Naive thymus-derived CD4-positive, alpha-beta T cell (primary cell): ENCODE measurements at regions not wholly inside any gene's neighbourhood (a gene's known extent, or its start where the extent isn't known, plus 50 kb on each side); places are given as distances from the start of the nearest gene placed in this dataset.
"Not testable (repeated sequence)": the region's sequence is repeated elsewhere in the genome, so short reads cannot be mapped to it uniquely, and the experiment has no call there.

ENCODE experiments used
- ATAC-seq: fragments of 150-1000 bp; cut with Tn5 transposase; 2 replicates; pipeline ENCODE4 v1.10.0; 2021; ENCODE audit warnings: mild to moderate bottlenecking, moderate library complexity
- CTCF ChIA-PET: fragments of 350-600 bp; sonication (Branson Sonifier 250); formaldehyde crosslinking; loops from one replicate; lab custom pipeline; 2021; ENCODE audit warnings: antibody characterized with exemption; lab: Charles Lee
- POLR2A ChIA-PET: fragments of 350-600 bp; sonication (Branson Sonifier 250); formaldehyde crosslinking; loops from one replicate; lab custom pipeline; 2021; ENCODE audit warnings: antibody characterized with exemption, inconsistent platforms; lab: Charles Lee
- DNase-seq, 9 donors: peaks; one replicate each; pipeline versions ENCODE4 v3.0.0 to v3.0.0-alpha.2; 2020 to 2022; ENCODE audit warnings: mixed read lengths in 1 of 9
- H3K27ac ChIP-seq: one replicate; pipeline ENCODE4 v1.7.0; 2013; ENCODE audit warnings: mild to moderate bottlenecking, low read depth, low read length, moderate library complexity
- H3K27me3 ChIP-seq, 2 donors: one replicate each; pipeline ENCODE4 v1.7.0; 2013; ENCODE audit warnings: low read length in 2 of 2, mild to moderate bottlenecking in 2 of 2, moderate library complexity in 2 of 2; ENCODE audit not compliant: control insufficient read depth in 2 of 2, insufficient read depth in 2 of 2
- H3K36me3 ChIP-seq, 3 experiments: 1 replicate in 2 of 3; 2 replicates in 1 of 3; pipeline ENCODE4 v1.7.0; 2013; ENCODE audit warnings: low read length in 3 of 3, mild to moderate bottlenecking in 3 of 3, moderate library complexity in 1 of 3; ENCODE audit not compliant: insufficient read depth in 3 of 3, control insufficient read depth in 2 of 3
- H3K4me1 ChIP-seq, 2 donors: one replicate each; pipeline ENCODE4 v1.7.0; 2013; ENCODE audit warnings: low read length in 2 of 2, mild to moderate bottlenecking in 2 of 2, moderate library complexity in 1 of 2; ENCODE audit not compliant: control insufficient read depth in 2 of 2, insufficient read depth in 2 of 2
- H3K4me3 ChIP-seq: 2 replicates; pipeline ENCODE4 v1.7.0; 2013; ENCODE audit warnings: mild to moderate bottlenecking, low read length
- H3K9me3 ChIP-seq, 3 experiments: 1 replicate in 2 of 3; 2 replicates in 1 of 3; pipeline ENCODE4 v1.7.0; 2013; ENCODE audit warnings: low read length in 3 of 3; ENCODE audit not compliant: control insufficient read depth in 2 of 3
- H3K27ac Mint-ChIP-seq, 9 donors: one replicate each; pipeline ENCODE4 v1.8.0; 2020 to 2022; ENCODE audit warnings: mixed read lengths in 9 of 9, mild to moderate bottlenecking in 8 of 9, moderate library complexity in 5 of 9, inconsistent platforms in 2 of 9
- H3K27me3 Mint-ChIP-seq, 5 donors: one replicate each; pipeline ENCODE4 v1.8.0; 2021 to 2022; ENCODE audit warnings: mixed read lengths in 5 of 5, mild to moderate bottlenecking in 1 of 5
- H3K36me3 Mint-ChIP-seq, 5 donors: one replicate each; pipeline ENCODE4 v1.8.0; 2020 to 2022; ENCODE audit warnings: mixed read lengths in 5 of 5, mild to moderate bottlenecking in 3 of 5, inconsistent platforms in 1 of 5
- H3K4me1 Mint-ChIP-seq, 7 donors: one replicate each; pipeline ENCODE4 v1.8.0; 2020 to 2022; ENCODE audit warnings: mixed read lengths in 7 of 7, mild to moderate bottlenecking in 3 of 7, inconsistent platforms in 1 of 7
- H3K4me3 Mint-ChIP-seq, 10 donors: one replicate each; pipeline ENCODE4 v1.8.0; 2020 to 2022; ENCODE audit warnings: mild to moderate bottlenecking in 10 of 10, mixed read lengths in 10 of 10, moderate library complexity in 6 of 10, inconsistent platforms in 2 of 10
- H3K9me3 Mint-ChIP-seq, 11 donors: one replicate each; pipeline ENCODE4 v1.8.0; 2020 to 2022; ENCODE audit warnings: mixed read lengths in 11 of 11, mild to moderate bottlenecking in 4 of 11, inconsistent platforms in 1 of 11, moderate library complexity in 1 of 11
- intact Hi-C, 2 donors: fragments of 100-400 bp; cut with micrococcal nuclease; formaldehyde crosslinking; loops; one replicate each; pipeline ENCODE4 v1.15.1; 2023

DNA sequence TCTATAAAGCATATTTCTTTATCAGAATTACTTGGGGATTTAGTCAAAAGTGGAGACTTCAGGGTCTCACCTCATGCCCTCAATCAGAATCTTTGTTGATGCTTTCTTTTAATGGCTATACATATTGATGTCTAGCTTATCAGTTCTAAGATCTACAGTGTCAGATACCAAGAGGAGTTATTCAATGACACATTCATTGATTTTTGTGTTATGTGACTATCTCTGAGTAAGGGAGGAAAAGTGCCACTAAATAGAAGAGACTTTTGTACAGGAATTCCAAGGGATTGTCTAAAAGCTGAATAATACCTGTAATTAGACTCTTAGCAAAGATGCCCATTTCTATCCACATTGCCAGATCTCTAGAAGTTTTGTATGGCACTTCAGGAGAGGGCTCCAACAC lies 87.2 kb downstream of the HLX start:
- H3K36me3 ChIP-seq = no peaks in the 10 kb centered on the region
- Mint-ChIP-seq H3K27ac (no peak overlapping the region), H3K36me3 (peaks cover 0 to 4% (median 0%) of the 10 kb centered on the region in 5 donors), H3K27me3 (peaks cover 0 to 9% (median 0%) of the 10 kb centered on the region in 5 donors), H3K4me3 (no peak overlapping the region), H3K4me1 (no peaks in the 10 kb centered on the region), H3K9me3 (peaks cover 0 to 19% (median 6%) of the 10 kb centered on the region in 11 donors)
- no peaks in the 10 kb centered on the region for H3K27me3 ChIP-seq
- H3K4me3 ChIP-seq = no peak overlapping the region
- POLR2A ChIA-PET = no interaction called here
- DNase-seq (no peak), ATAC-seq (no peak)
- CTCF ChIA-PET = no interaction called here
- peaks cover 0 to 3% (median 0%) of the 10 kb centered on the region in 3 experiments for H3K9me3 ChIP-seq
- intact Hi-C loops = no loop called here
- no peaks in the 10 kb centered on the region for H3K4me1 ChIP-seq
- H3K27ac ChIP-seq = no peak overlapping the region

DNA sequence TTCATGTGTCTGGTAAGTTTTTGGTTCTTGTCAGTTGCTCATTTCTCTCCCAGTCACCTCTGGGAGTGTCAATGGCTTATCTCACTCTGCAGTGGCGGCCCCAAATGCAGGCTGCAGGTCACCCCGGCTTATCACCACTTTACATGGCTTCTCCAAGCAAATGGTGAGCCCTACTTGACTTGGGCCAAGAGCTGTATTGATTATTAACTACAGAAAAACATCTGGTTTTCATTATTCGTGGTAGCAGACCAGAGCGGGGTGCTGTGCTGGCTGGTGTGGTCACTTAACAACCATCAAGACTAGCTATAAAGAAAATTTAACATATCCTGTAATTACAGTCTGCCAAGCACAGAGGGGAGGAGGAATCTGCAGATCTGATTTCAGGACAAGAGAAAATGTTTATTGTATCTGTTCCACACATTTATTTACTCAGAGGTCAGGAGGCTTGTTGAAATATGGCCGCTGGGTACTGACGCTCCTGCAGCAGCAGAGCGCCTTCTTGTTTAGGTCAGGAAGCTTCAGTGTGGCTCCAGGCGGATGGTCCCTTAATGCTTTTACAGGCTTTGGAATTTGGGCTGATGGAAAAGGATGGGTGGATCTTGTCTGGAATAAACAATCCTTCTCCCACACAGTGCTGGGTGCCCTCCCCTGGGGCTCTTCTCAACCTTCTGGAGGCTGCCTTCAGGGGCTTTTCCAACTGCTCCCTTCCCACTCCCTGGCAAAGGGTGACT lies 87.8 kb downstream of the HLX start:
- Mint-ChIP-seq H3K27me3 (peaks cover 0 to 9% (median 0%) of the 10 kb centered on the region in 5 donors), H3K27ac (no peak overlapping the region), H3K4me1 (no peaks in the 10 kb centered on the region), H3K9me3 (peaks cover 0 to 19% (median 6%) of the 10 kb centered on the region in 11 donors), H3K36me3 (peaks cover 0 to 4% (median 0%) of the 10 kb centered on the region in 5 donors), H3K4me3 (no peak overlapping the region)
- Histone ChIP-seq H3K4me1 (no peaks in the 10 kb centered on the region), H3K9me3 (peaks cover 0 to 3% (median 0%) of the 10 kb centered on the region in 3 experiments), H3K27me3 (no peaks in the 10 kb centered on the region), H3K27ac (no peak overlapping the region), H3K4me3 (no peak overlapping the region), H3K36me3 (no peaks in the 10 kb centered on the region)
- ChIA-PET POLR2A (no interaction called here), CTCF (no interaction called here)
- no peak for ATAC-seq
- intact Hi-C loops = no loop called here
- DNase-seq = no peak

DNA sequence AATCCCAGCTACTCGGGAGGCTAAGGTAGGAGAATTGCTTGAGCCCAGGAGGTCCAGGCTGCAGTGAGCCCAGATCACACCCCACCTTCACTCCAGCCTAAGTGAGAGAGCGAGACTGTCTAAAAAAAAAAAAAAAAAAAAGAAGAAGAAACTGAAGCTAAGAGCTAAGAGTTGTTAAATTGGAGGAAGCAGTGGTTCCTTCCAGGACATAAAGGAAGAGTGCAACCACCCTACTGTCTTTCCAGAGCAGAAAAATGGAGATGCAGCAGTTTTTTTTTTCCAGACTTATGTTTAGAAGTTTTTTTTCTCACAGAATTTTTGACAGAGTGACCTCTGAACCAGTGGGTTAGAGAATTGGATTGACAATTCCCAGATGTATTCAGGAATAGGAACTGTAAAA lies 88.7 kb downstream of the HLX start:
- H3K36me3 Mint-ChIP-seq = peaks cover 0 to 4% (median 0%) of the 10 kb centered on the region in 5 donors
- intact Hi-C loops = no loop called here
- ATAC-seq = no peak
- ChIA-PET POLR2A (no interaction called here), CTCF (no interaction called here)
- Histone ChIP-seq H3K4me3 (no peak overlapping the region), H3K9me3 (peaks cover 0 to 3% (median 0%) of the 10 kb centered on the region in 3 experiments), H3K4me1 (no peaks in the 10 kb centered on the region), H3K27me3 (no peaks in the 10 kb centered on the region), H3K27ac (no peak overlapping the region), H3K36me3 (no peaks in the 10 kb centered on the region)
- H3K27me3 Mint-ChIP-seq = peaks cover 0 to 9% (median 0%) of the 10 kb centered on the region in 5 donors
- no peaks in the 10 kb centered on the region for H3K4me1 Mint-ChIP-seq
- no peak overlapping the region for H3K4me3 Mint-ChIP-seq
- no peak for DNase-seq
- peaks cover 0 to 19% (median 6%) of the 10 kb centered on the region in 11 donors for H3K9me3 Mint-ChIP-seq
- no peak overlapping the region for H3K27ac Mint-ChIP-seq

DNA sequence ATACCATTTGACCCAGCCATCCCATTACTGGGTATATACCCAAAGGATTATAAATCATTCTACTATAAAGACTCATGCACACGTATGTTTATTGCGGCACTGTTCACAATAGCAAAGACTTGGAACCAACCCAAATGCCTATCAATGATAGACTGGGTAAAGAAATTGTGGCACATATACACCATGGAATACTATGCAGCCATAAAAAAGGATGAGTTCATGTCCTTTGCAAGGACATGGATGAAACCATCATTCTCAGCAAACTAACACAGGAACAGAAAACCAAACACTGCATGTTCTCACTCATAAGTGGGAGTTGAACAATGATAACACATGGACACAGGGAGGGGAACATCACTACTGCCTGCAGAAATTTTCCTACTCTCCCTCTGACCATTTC lies 90.0 kb downstream of the HLX start:
- H3K9me3 ChIP-seq, H3K27me3 ChIP-seq, ATAC-seq, intact Hi-C loops, H3K4me1 ChIP-seq, DNase-seq, H3K27me3 Mint-ChIP-seq, H3K4me3 Mint-ChIP-seq, H3K4me1 Mint-ChIP-seq, POLR2A ChIA-PET, H3K36me3 Mint-ChIP-seq, H3K27ac ChIP-seq, H3K4me3 ChIP-seq, CTCF ChIA-PET, H3K36me3 ChIP-seq, H3K27ac Mint-ChIP-seq: not testable (repeated sequence)
- H3K9me3 Mint-ChIP-seq = peaks cover 0 to 13% (median 3%) of the 10 kb centered on the region in 11 donors

DNA sequence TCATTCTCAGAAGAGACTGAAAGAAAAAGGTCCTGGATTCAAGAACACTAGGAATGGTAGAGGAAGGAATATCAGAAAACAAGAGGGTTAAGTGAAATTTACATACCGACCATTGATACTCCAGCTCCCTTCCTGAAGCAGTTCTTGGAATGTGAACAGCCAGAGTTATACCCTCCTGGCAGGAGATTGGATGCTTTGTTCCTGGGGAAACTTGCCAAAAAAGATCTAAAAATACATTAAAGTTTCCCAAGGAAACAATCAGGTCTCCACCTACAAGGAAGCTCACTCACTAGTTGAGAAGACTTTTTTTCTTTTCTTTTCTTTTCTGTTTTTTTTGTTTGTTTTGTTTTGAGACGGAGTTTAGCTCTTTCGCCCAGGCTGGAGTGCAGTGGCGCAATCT lies 91.1 kb downstream of the HLX start:
- Histone ChIP-seq H3K27ac (no peak overlapping the region), H3K27me3 (no peaks in the 10 kb centered on the region), H3K4me3 (no peak overlapping the region), H3K9me3 (no peaks in the 10 kb centered on the region), H3K4me1 (no peaks in the 10 kb centered on the region), H3K36me3 (no peaks in the 10 kb centered on the region)
- DNase-seq (no peak), ATAC-seq (no peak)
- Mint-ChIP-seq H3K27ac (no peak overlapping the region), H3K36me3 (no peaks in the 10 kb centered on the region), H3K4me3 (no peak overlapping the region), H3K4me1 (no peaks in the 10 kb centered on the region), H3K9me3 (peaks cover 0 to 12% (median 2%) of the 10 kb centered on the region in 11 donors), H3K27me3 (peaks cover 0 to 9% (median 0%) of the 10 kb centered on the region in 5 donors)
- ChIA-PET CTCF (no interaction called here), POLR2A (no interaction called here)
- intact Hi-C loops = no loop called here

DNA sequence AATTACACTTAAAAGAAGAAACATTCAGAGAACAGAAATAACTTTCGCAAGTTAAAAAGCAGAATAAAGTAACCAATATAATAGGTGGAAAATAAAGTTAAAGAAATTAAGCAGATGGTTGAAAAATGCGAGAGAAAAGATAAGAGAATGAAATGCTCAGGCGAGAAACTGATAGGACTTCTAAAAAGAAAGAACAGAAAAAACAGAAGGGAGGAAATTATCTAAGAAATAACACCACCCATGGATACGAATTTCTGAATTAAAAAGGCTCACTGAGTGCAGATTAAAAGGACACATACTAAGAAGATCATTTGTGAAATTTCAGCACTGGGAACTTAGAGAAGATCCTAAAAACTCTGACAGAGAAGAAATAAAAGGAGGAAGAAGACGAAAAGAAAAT lies 92.0 kb downstream of the HLX start:
- Mint-ChIP-seq H3K27me3 (peaks cover 0 to 9% (median 0%) of the 10 kb centered on the region in 5 donors), H3K27ac (no peak overlapping the region)

DNA sequence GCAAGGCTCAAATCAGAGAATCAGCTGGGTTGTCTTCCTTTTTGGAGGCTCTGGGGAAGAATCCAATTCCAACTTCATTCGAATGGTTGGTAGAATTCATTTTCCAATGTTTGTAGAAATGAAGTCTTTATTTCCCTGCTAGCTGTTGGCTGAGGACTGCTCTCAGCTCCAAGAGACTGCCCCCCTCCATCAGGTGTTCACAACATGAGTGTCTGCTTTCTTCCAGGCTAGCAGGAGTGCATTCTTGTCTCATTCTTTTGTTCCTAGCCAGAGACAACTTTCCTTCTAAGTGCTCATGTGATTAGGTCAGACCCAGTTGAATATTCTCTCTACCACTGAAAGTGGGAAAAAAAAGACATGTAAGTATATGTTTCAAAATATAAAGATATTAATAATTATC lies 95.2 kb downstream of the HLX start:
- H3K4me3 Mint-ChIP-seq = no peak overlapping the region
- DNase-seq = no peak
- no peaks in the 10 kb centered on the region for H3K27me3 ChIP-seq
- ATAC-seq = no peak
- peaks cover 0 to under 1% (median 0%) of the 10 kb centered on the region in 5 donors for H3K27me3 Mint-ChIP-seq
- no peaks in the 10 kb centered on the region for H3K4me1 Mint-ChIP-seq
- no peak overlapping the region for H3K27ac Mint-ChIP-seq
- H3K9me3 Mint-ChIP-seq = peaks cover 0 to 6% (median 0%) of the 10 kb centered on the region in 11 donors
- H3K4me3 ChIP-seq = no peak overlapping the region
- H3K4me1 ChIP-seq = no peaks in the 10 kb centered on the region
- no peak overlapping the region for H3K27ac ChIP-seq
- no peaks in the 10 kb centered on the region for H3K36me3 Mint-ChIP-seq
- ChIA-PET POLR2A (no interaction called here), CTCF (no interaction called here)
- intact Hi-C loops = no loop called here
- H3K36me3 ChIP-seq = no peaks in the 10 kb centered on the region
- H3K9me3 ChIP-seq = no peaks in the 10 kb centered on the region

More for the DNA sequence above, 92.0 kb downstream of the HLX start:
- POLR2A ChIA-PET = no interaction called here
- intact Hi-C loops = no loop called here
- H3K4me1 ChIP-seq = no peaks in the 10 kb centered on the region
- no peak for ATAC-seq
- CTCF ChIA-PET = no interaction called here
- no peak overlapping the region for H3K4me3 ChIP-seq
- H3K36me3 ChIP-seq = no peaks in the 10 kb centered on the region
- Mint-ChIP-seq H3K4me1 (no peaks in the 10 kb centered on the region), H3K4me3 (no peak overlapping the region), H3K36me3 (no peaks in the 10 kb centered on the region), H3K9me3 (peaks cover 0 to 12% (median 2%) of the 10 kb centered on the region in 11 donors)
- DNase-seq = no peak
- H3K27ac ChIP-seq = no peak overlapping the region
- no peaks in the 10 kb centered on the region for H3K27me3 ChIP-seq
- H3K9me3 ChIP-seq = no peaks in the 10 kb centered on the region
